ENCODE measurements at regions not wholly inside any gene's neighbourhood (a gene's known extent, or its start where the extent isn't known, plus 50 kb on each side); places are given as distances from the start of the nearest gene placed in this dataset.

GRCh38 chr3:107204121-107204520 is 173.1 kb upstream of the CCDC54 start:
- H3K9ac ChIP-seq (ENCODE audit: low read length), result no peak overlapping the region
- no peak overlapping the region for H2AFZ ChIP-seq (ENCODE audit: insufficient read depth, low read length, poor library complexity)
- no peak for DNase-seq
- no peak overlapping the region for H3K14ac ChIP-seq (ENCODE audit: low read length)
- H3K23ac ChIP-seq (ENCODE audit: low read length), result no peak overlapping the region
- no peaks in the 10 kb centered on the region for H3K9me3 ChIP-seq (ENCODE audit: insufficient read depth, low read depth, low read length)
- no peaks in the 10 kb centered on the region for H3K27me3 ChIP-seq (ENCODE audit: insufficient read depth, low read length)
- H3K18ac ChIP-seq (ENCODE audit: low read length), result no peak overlapping the region
- H4K91ac ChIP-seq (ENCODE audit: low read depth, low read length), result no peak overlapping the region
- H3K27ac ChIP-seq (ENCODE audit: low read depth, low read length), result no peak overlapping the region
- H2BK12ac ChIP-seq (ENCODE audit: low read length), result no peak overlapping the region
- no peak overlapping the region for H3K4me3 ChIP-seq (ENCODE audit: low read depth, low read length)
- no peak overlapping the region for H2BK120ac ChIP-seq (ENCODE audit: insufficient read depth, low read length, poor library complexity)
- peaks cover 4 to 8% of the 10 kb centered on the region in 2 experiments for H3K4me1 ChIP-seq (ENCODE audit: control insufficient read depth in 1 of 2, insufficient read depth in 2 of 2, low read length in 2 of 2)
- H2AK5ac ChIP-seq (ENCODE audit: low read length), result no peak overlapping the region
- no peak overlapping the region for H2BK5ac ChIP-seq (ENCODE audit: low read depth, low read length, poor library complexity)
- no peak overlapping the region for H4K12ac ChIP-seq (ENCODE audit: low read depth, low read length)
- H4K8ac ChIP-seq (ENCODE audit: low read depth, low read length), result no peak overlapping the region
- no peaks in the 10 kb centered on the region for H3K36me3 ChIP-seq (ENCODE audit: control insufficient read depth in 1 of 2, insufficient read depth in 2 of 2, low read length in 2 of 2)
- H3K4ac ChIP-seq (ENCODE audit: low read depth, low read length), result no peak overlapping the region
- H3K79me1 ChIP-seq (ENCODE audit: low read length), result peaks cover 14% of the 10 kb centered on the region
- peaks cover 6% of the 10 kb centered on the region for H3K79me2 ChIP-seq (ENCODE audit: control insufficient read depth, insufficient read depth, low read length, poor library complexity)
- no peak overlapping the region for H3K4me2 ChIP-seq (ENCODE audit: low read length)

- no peak overlapping the region for H4K91ac ChIP-seq (ENCODE audit: low read depth, low read length)
- no peak overlapping the region for H3K18ac ChIP-seq (ENCODE audit: low read length)
- H4K12ac ChIP-seq (ENCODE audit: low read depth, low read length), result no peak overlapping the region
- no CpG with 5 or more reads among the region's 3 CpGs for WGBS (ENCODE audit: extremely low coverage, insufficient coverage, insufficient read length)
- no peak overlapping the region for H2BK120ac ChIP-seq (ENCODE audit: insufficient read depth, low read length, poor library complexity)
- no peak overlapping the region for H2AFZ ChIP-seq (ENCODE audit: insufficient read depth, low read length, poor library complexity)
- H3K9ac ChIP-seq (ENCODE audit: low read length), result no peak overlapping the region
- H3K27ac ChIP-seq (ENCODE audit: low read depth, low read length), result no peak overlapping the region
- H2BK5ac ChIP-seq (ENCODE audit: low read depth, low read length, poor library complexity), result no peak overlapping the region
- H3K4ac ChIP-seq (ENCODE audit: low read depth, low read length), result no peak overlapping the region
- DNase-seq, result no peak
- H2BK12ac ChIP-seq (ENCODE audit: low read length), result no peak overlapping the region
- H3K4me3 ChIP-seq (ENCODE audit: low read depth, low read length), result no peak overlapping the region
- no peaks in the 10 kb centered on the region for H3K9me3 ChIP-seq (ENCODE audit: insufficient read depth, low read depth, low read length)
- no peak overlapping the region for H3K4me2 ChIP-seq (ENCODE audit: low read length)
- H3K4me1 ChIP-seq (ENCODE audit: control insufficient read depth in 1 of 2, insufficient read depth in 2 of 2, low read length in 2 of 2), result peaks cover 4 to 8% of the 10 kb centered on the region in 2 experiments
- no peak overlapping the region for H2AK5ac ChIP-seq (ENCODE audit: low read length)
- H3K79me2 ChIP-seq (ENCODE audit: control insufficient read depth, insufficient read depth, low read length, poor library complexity), result peaks cover 6% of the 10 kb centered on the region
- H4K8ac ChIP-seq (ENCODE audit: low read depth, low read length), result no peak overlapping the region
- no peak overlapping the region for H3K23ac ChIP-seq (ENCODE audit: low read length)
- no peaks in the 10 kb centered on the region for H3K27me3 ChIP-seq (ENCODE audit: insufficient read depth, low read length)
- no peaks in the 10 kb centered on the region for H3K36me3 ChIP-seq (ENCODE audit: control insufficient read depth in 1 of 2, insufficient read depth in 2 of 2, low read length in 2 of 2)
- no peak overlapping the region for H3K14ac ChIP-seq (ENCODE audit: low read length)
- H3K79me1 ChIP-seq (ENCODE audit: low read length), result peaks cover 20% of the 10 kb centered on the region
Measured at GRCh38 chr3:107205358-107205757, 171.9 kb upstream of the CCDC54 start.

- Histone ChIP-seq H3K79me1 (ENCODE audit: low read length) (peaks cover 20% of the 10 kb centered on the region), H3K4me1 (ENCODE audit: control insufficient read depth in 1 of 2, insufficient read depth in 2 of 2, low read length in 2 of 2) (peaks cover 4 to 8% of the 10 kb centered on the region in 2 experiments), H3K23ac (ENCODE audit: low read length) (no peak overlapping the region), H4K8ac (ENCODE audit: low read depth, low read length) (no peak overlapping the region), H3K4me3 (ENCODE audit: low read depth, low read length) (no peak overlapping the region), H2BK120ac (ENCODE audit: insufficient read depth, low read length, poor library complexity) (no peak overlapping the region), H3K4ac (ENCODE audit: low read depth, low read length) (no peak overlapping the region), H3K9ac (ENCODE audit: low read length) (no peak overlapping the region), H4K12ac (ENCODE audit: low read depth, low read length) (no peak overlapping the region), H3K4me2 (ENCODE audit: low read length) (no peak overlapping the region), H3K18ac (ENCODE audit: low read length) (no peak overlapping the region), H3K27ac (ENCODE audit: low read depth, low read length) (no peak overlapping the region), H3K79me2 (ENCODE audit: control insufficient read depth, insufficient read depth, low read length, poor library complexity) (peaks cover 6% of the 10 kb centered on the region), H2AFZ (ENCODE audit: insufficient read depth, low read length, poor library complexity) (no peak overlapping the region), H2AK5ac (ENCODE audit: low read length) (no peak overlapping the region), H2BK5ac (ENCODE audit: low read depth, low read length, poor library complexity) (no peak overlapping the region), H2BK12ac (ENCODE audit: low read length) (no peak overlapping the region), H3K9me3 (ENCODE audit: insufficient read depth, low read depth, low read length) (no peaks in the 10 kb centered on the region), H3K14ac (ENCODE audit: low read length) (no peak overlapping the region), H3K27me3 (ENCODE audit: insufficient read depth, low read length) (no peaks in the 10 kb centered on the region), H4K91ac (ENCODE audit: low read depth, low read length) (no peak overlapping the region), H3K36me3 (ENCODE audit: control insufficient read depth in 1 of 2, insufficient read depth in 2 of 2, low read length in 2 of 2) (no peaks in the 10 kb centered on the region)
- peak; percentile 37 to 84 for DNase-seq
- no CpG with 5 or more reads among the region's 1 CpG for WGBS (ENCODE audit: extremely low coverage, insufficient coverage, insufficient read length)
Measured at GRCh38 chr3:107206141-107206540, 171.1 kb upstream of the CCDC54 start.

- Histone ChIP-seq H4K91ac (ENCODE audit: low read depth, low read length) (peak overlapping the region; percentile 100), H2BK120ac (ENCODE audit: insufficient read depth, low read length, poor library complexity) (peak overlapping the region; percentile 100), H3K9me3 (ENCODE audit: insufficient read depth, low read depth, low read length) (no peaks in the 10 kb centered on the region)
Measured at GRCh38 chr3:107206945-107207344, 170.3 kb upstream of the CCDC54 start.

More at GRCh38 chr3:107206945-107207344, 170.3 kb upstream of the CCDC54 start:
- Histone ChIP-seq H3K9ac (ENCODE audit: low read length) (no peak overlapping the region), H3K4me3 (ENCODE audit: low read depth, low read length) (no peak overlapping the region), H2BK5ac (ENCODE audit: low read depth, low read length, poor library complexity) (peak overlapping the region; percentile 99), H2BK12ac (ENCODE audit: low read length) (peak overlapping the region; percentile 94), H3K14ac (ENCODE audit: low read length) (peak overlapping the region; percentile 97), H3K79me1 (ENCODE audit: low read length) (peaks cover 22% of the 10 kb centered on the region), H3K4me2 (ENCODE audit: low read length) (no peak overlapping the region), H3K27me3 (ENCODE audit: insufficient read depth, low read length) (no peaks in the 10 kb centered on the region), H4K8ac (ENCODE audit: low read depth, low read length) (peak overlapping the region; percentile 94), H4K12ac (ENCODE audit: low read depth, low read length) (peak overlapping the region; percentile 64), H3K23ac (ENCODE audit: low read length) (no peak overlapping the region), H3K4ac (ENCODE audit: low read depth, low read length) (peak overlapping the region; percentile 98), H2AFZ (ENCODE audit: insufficient read depth, low read length, poor library complexity) (peak overlapping the region; percentile 66), H2AK5ac (ENCODE audit: low read length) (peak overlapping the region; percentile 99), H3K27ac (ENCODE audit: low read depth, low read length) (peak overlapping the region; percentile 98), H3K18ac (ENCODE audit: low read length) (peak overlapping the region; percentile 98), H3K36me3 (ENCODE audit: control insufficient read depth in 1 of 2, insufficient read depth in 2 of 2, low read length in 2 of 2) (no peaks in the 10 kb centered on the region), H3K4me1 (ENCODE audit: control insufficient read depth in 1 of 2, insufficient read depth in 2 of 2, low read length in 2 of 2) (peaks cover 4 to 8% of the 10 kb centered on the region in 2 experiments), H3K79me2 (ENCODE audit: control insufficient read depth, insufficient read depth, low read length, poor library complexity) (peaks cover 6% of the 10 kb centered on the region)
- no peak for DNase-seq

All from trophoblast cell (in vitro differentiated cells and primary cell).